ENCODE measurements at regions not wholly inside any gene's neighbourhood (a gene's known extent, or its start where the extent isn't known, plus 50 kb on each side); places are given as distances from the start of the nearest gene placed in this dataset. TPM values are rescaled to one million over a fixed set of nuclear protein-coding genes. Genes with fewer than 3 reads are reported as not detected.

- Histone ChIP-seq H3K4me1 (ENCODE audit: low read length) (no peaks in the 10 kb centered on the region), H3K36me3 (ENCODE audit: insufficient read depth, low read length) (peaks cover 14% of the 10 kb centered on the region; the same call in 1 of the 2 replicates), H3K9me3 (ENCODE audit: low read length) (no peaks in the 10 kb centered on the region), H4K20me1 (ENCODE audit: insufficient read depth, low read depth, low read length) (no peaks in the 10 kb centered on the region), H3K79me2 (ENCODE audit: low read length) (peaks cover 9% of the 10 kb centered on the region; the same call in 1 of the 2 replicates), H3K9me2 (replicated peaks; ENCODE audit: insufficient read depth, low read length) (no peaks in the 10 kb centered on the region), H3K27me3 (ENCODE audit: low read length) (no peaks in the 10 kb centered on the region), H3K4me2 (ENCODE audit: low read depth, low read length, poor library complexity, severe bottlenecking) (no peak overlapping the region), H3K4me3 (ENCODE audit: low read length) (no peak overlapping the region), H3K27ac (ENCODE audit: low read length) (no peak overlapping the region), H2AFZ (ENCODE audit: low read length) (no peak overlapping the region), H3K9ac (ENCODE audit: low read length) (no peak overlapping the region)
- no peak for DNase-seq
Measured at GRCh38 chr11:17142450-17142849, 65.0 kb upstream of the RPS13 start.

- DNase-seq, result no peak
- Histone ChIP-seq H3K4me2 (ENCODE audit: low read depth, low read length, poor library complexity, severe bottlenecking) (no peak overlapping the region), H4K20me1 (ENCODE audit: insufficient read depth, low read depth, low read length) (no peaks in the 10 kb centered on the region), H3K27ac (ENCODE audit: low read length) (no peak overlapping the region), H3K9me2 (replicated peaks; ENCODE audit: insufficient read depth, low read length) (no peaks in the 10 kb centered on the region), H3K9me3 (ENCODE audit: low read length) (no peaks in the 10 kb centered on the region), H3K36me3 (ENCODE audit: insufficient read depth, low read length) (peaks cover 15% of the 10 kb centered on the region; the same call in 1 of the 2 replicates), H3K27me3 (ENCODE audit: low read length) (no peaks in the 10 kb centered on the region), H3K79me2 (ENCODE audit: low read length) (peaks cover 9% of the 10 kb centered on the region; the same call in 1 of the 2 replicates), H3K9ac (ENCODE audit: low read length) (no peak overlapping the region), H3K4me1 (ENCODE audit: low read length) (peaks cover 11% of the 10 kb centered on the region; the same call in 1 of the 2 replicates), H3K4me3 (ENCODE audit: low read length) (no peak overlapping the region), H2AFZ (ENCODE audit: low read length) (no peak overlapping the region)
Measured at GRCh38 chr11:17141156-17141555, 63.7 kb upstream of the RPS13 start.

- peaks cover 12% of the 10 kb centered on the region; the same call in 1 of the 2 replicates for H3K4me1 ChIP-seq (ENCODE audit: low read length)
- H3K27ac ChIP-seq (ENCODE audit: low read length), result no peak overlapping the region
- H3K9me2 ChIP-seq (replicated peaks; ENCODE audit: insufficient read depth, low read length), result no peaks in the 10 kb centered on the region
- no peaks in the 10 kb centered on the region for H4K20me1 ChIP-seq (ENCODE audit: insufficient read depth, low read depth, low read length)
- no peaks in the 10 kb centered on the region for H3K27me3 ChIP-seq (ENCODE audit: low read length)
- H3K4me2 ChIP-seq (ENCODE audit: low read depth, low read length, poor library complexity, severe bottlenecking), result no peak overlapping the region
- no peak overlapping the region for H3K9ac ChIP-seq (ENCODE audit: low read length)
- peaks cover 4% of the 10 kb centered on the region; the same call in 1 of the 2 replicates for H3K79me2 ChIP-seq (ENCODE audit: low read length)
- H3K4me3 ChIP-seq (ENCODE audit: low read length), result no peak overlapping the region
- no peak overlapping the region for H2AFZ ChIP-seq (ENCODE audit: low read length)
- peaks cover 32% of the 10 kb centered on the region; the same call in 1 of the 2 replicates for H3K36me3 ChIP-seq (ENCODE audit: insufficient read depth, low read length)
- no peak for DNase-seq
- no peaks in the 10 kb centered on the region for H3K9me3 ChIP-seq (ENCODE audit: low read length)
Measured at GRCh38 chr11:17138562-17138961, 61.1 kb upstream of the RPS13 start.

- Histone ChIP-seq H3K9me3 (ENCODE audit: low read length) (no peaks in the 10 kb centered on the region), H3K27me3 (ENCODE audit: low read length) (no peaks in the 10 kb centered on the region), H3K36me3 (ENCODE audit: insufficient read depth, low read length) (peaks cover 30% of the 10 kb centered on the region; the same call in 1 of the 2 replicates), H3K4me3 (ENCODE audit: low read length) (no peak overlapping the region), H3K79me2 (ENCODE audit: low read length) (peaks cover 4% of the 10 kb centered on the region; the same call in 1 of the 2 replicates), H3K9me2 (replicated peaks; ENCODE audit: insufficient read depth, low read length) (no peaks in the 10 kb centered on the region), H4K20me1 (ENCODE audit: insufficient read depth, low read depth, low read length) (no peaks in the 10 kb centered on the region), H3K9ac (ENCODE audit: low read length) (no peak overlapping the region), H3K27ac (ENCODE audit: low read length) (no peak overlapping the region), H3K4me1 (ENCODE audit: low read length) (peaks cover 12% of the 10 kb centered on the region; the same call in 1 of the 2 replicates), H3K4me2 (ENCODE audit: low read depth, low read length, poor library complexity, severe bottlenecking) (no peak overlapping the region), H2AFZ (ENCODE audit: low read length) (no peak overlapping the region)
- DNase-seq, result no peak
Measured at GRCh38 chr11:17135916-17136683, 58.6 kb upstream of the RPS13 start.

GRCh38 chr11:17132654-17133053 is 55.2 kb upstream of the RPS13 start:
- Histone ChIP-seq H3K36me3 (ENCODE audit: insufficient read depth, low read length) (peaks cover 37% of the 10 kb centered on the region; the same call in 1 of the 2 replicates), H3K4me3 (ENCODE audit: low read length) (no peak overlapping the region), H3K9ac (ENCODE audit: low read length) (no peak overlapping the region), H3K79me2 (ENCODE audit: low read length) (no peaks in the 10 kb centered on the region), H3K4me1 (ENCODE audit: low read length) (peaks cover 12% of the 10 kb centered on the region; the same call in 1 of the 2 replicates), H2AFZ (ENCODE audit: low read length) (no peak overlapping the region), H4K20me1 (ENCODE audit: insufficient read depth, low read depth, low read length) (no peaks in the 10 kb centered on the region), H3K27me3 (ENCODE audit: low read length) (no peaks in the 10 kb centered on the region), H3K4me2 (ENCODE audit: low read depth, low read length, poor library complexity, severe bottlenecking) (no peak overlapping the region), H3K27ac (ENCODE audit: low read length) (no peak overlapping the region), H3K9me3 (ENCODE audit: low read length) (no peaks in the 10 kb centered on the region), H3K9me2 (replicated peaks; ENCODE audit: insufficient read depth, low read length) (no peaks in the 10 kb centered on the region)
- no peak for DNase-seq

- H3K4me3 ChIP-seq (ENCODE audit: low read length), result no peak overlapping the region
- H3K79me2 ChIP-seq (ENCODE audit: low read length), result no peaks in the 10 kb centered on the region
- H2AFZ ChIP-seq (ENCODE audit: low read length), result no peak overlapping the region
- H3K4me1 ChIP-seq (ENCODE audit: low read length), result no peaks in the 10 kb centered on the region
- H4K20me1 ChIP-seq (ENCODE audit: insufficient read depth, low read depth, low read length), result no peaks in the 10 kb centered on the region
- H3K36me3 ChIP-seq (ENCODE audit: insufficient read depth, low read length), result peaks cover 26% of the 10 kb centered on the region; the same call in 1 of the 2 replicates
- no peaks in the 10 kb centered on the region for H3K9me2 ChIP-seq (replicated peaks; ENCODE audit: insufficient read depth, low read length)
- no peak overlapping the region for H3K27ac ChIP-seq (ENCODE audit: low read length)
- no peak for DNase-seq
- H3K27me3 ChIP-seq (ENCODE audit: low read length), result no peaks in the 10 kb centered on the region
- no peak overlapping the region for H3K9ac ChIP-seq (ENCODE audit: low read length)
- no peak overlapping the region for H3K4me2 ChIP-seq (ENCODE audit: low read depth, low read length, poor library complexity, severe bottlenecking)
- H3K9me3 ChIP-seq (ENCODE audit: low read length), result no peaks in the 10 kb centered on the region
Measured at GRCh38 chr11:17129003-17129402, 51.5 kb upstream of the RPS13 start.

Small RNA genes in the stretch of these regions (small RNA-seq; reads per million reads assigned to genes)
- gene AC126389.1, result not detected

Measured in Karpas-422 (cell line).